H1 (cell line): ENCODE measurements at regions not wholly inside any gene's neighbourhood (a gene's known extent, or its start where the extent isn't known, plus 50 kb on each side); places are given as distances from the start of the nearest gene placed in this dataset.

Source experiments
- CTCF ChIA-PET: fragments of 300-600 bp; sonication (Branson Sonifier 250); formaldehyde crosslinking; loops from one replicate; lab custom pipeline; 2021; ENCODE audit not compliant: partially characterized antibody; lab: Charles Lee
- POLR2A ChIA-PET: fragments of 300-600 bp; sonication (Branson Sonifier 250); formaldehyde crosslinking; loops from one replicate; lab custom pipeline; 2021; ENCODE audit warnings: inconsistent platforms; ENCODE audit not compliant: partially characterized antibody; lab: Charles Lee
- DNase-seq, 2 experiments: peaks; one replicate each; pipeline versions ENCODE4 v3.0.0 to v3.0.0-alpha.2; 2010 to 2022; ENCODE audit warnings: low spot score in 2 of 2, low read depth in 1 of 2, mixed read lengths in 1 of 2
- FAIRE-seq: peaks from 2 replicates; lab custom pipeline; 2011; peaks lifted over from hg19 to GRCh38; lab: Jason Lieb, UNC
- H2AFZ ChIP-seq: 2 replicates; pipeline ENCODE4 v1.8.1; 2012; ENCODE audit warnings: low read length, inconsistent platforms
- H2AK5ac ChIP-seq: 2 replicates; pipeline ENCODE4 v1.6.1; 2013; ENCODE audit warnings: low read depth, low read length
- H2BK120ac ChIP-seq: replicated peaks from 2 replicates; pipeline ENCODE3; 2013; ENCODE audit warnings: low read depth, low read length, inconsistent platforms
- H2BK12ac ChIP-seq: 2 replicates; pipeline ENCODE4 v1.6.1; 2013; ENCODE audit warnings: low read depth, low read length
- H2BK15ac ChIP-seq: 2 replicates; pipeline ENCODE4 v1.6.1; 2013; ENCODE audit warnings: low read length
- H2BK20ac ChIP-seq: 2 replicates; pipeline ENCODE4 v1.6.1; 2013; ENCODE audit warnings: low read length
- H2BK5ac ChIP-seq: 2 replicates; pipeline ENCODE4 v1.6.1; 2013; ENCODE audit warnings: low read depth, low read length
- H3K14ac ChIP-seq: 2 replicates; pipeline ENCODE4 v1.6.1; 2013; ENCODE audit warnings: inconsistent platforms; ENCODE audit not compliant: insufficient read length
- H3K18ac ChIP-seq: 2 replicates; pipeline ENCODE4 v1.6.1; 2013; ENCODE audit warnings: low read length; ENCODE audit errors: extremely low read depth
- H3K23ac ChIP-seq: 2 replicates; pipeline ENCODE4 v1.6.1; 2013; ENCODE audit warnings: inconsistent platforms; ENCODE audit not compliant: insufficient read length
- H3K23me2 ChIP-seq: 2 replicates; pipeline ENCODE4 v1.6.1; 2013; ENCODE audit warnings: low read depth, low read length
- H3K27ac ChIP-seq: 2 replicates; pipeline ENCODE4 v1.6.1; 2011; ENCODE audit warnings: low read depth, low read length, inconsistent platforms
- H3K27me3 ChIP-seq, 4 experiments: replicated peaks in 1 of 4; 1 replicate in 1 of 4; 2 replicates in 3 of 4; pipeline versions ENCODE4 v1.6.1 to v1.8.1; 2011 to 2013; ENCODE audit warnings: low read length in 3 of 4, mild to moderate bottlenecking in 3 of 4, inconsistent platforms in 2 of 4, mixed read lengths in 2 of 4, moderate library complexity in 1 of 4; ENCODE audit not compliant: control insufficient read depth in 3 of 4, insufficient read depth in 3 of 4; ENCODE audit errors: extremely low read depth in 1 of 4
- H3K36me3 ChIP-seq, 4 experiments: 2 replicates each; pipeline versions ENCODE4 v1.6.1 to v1.8.1; 2011 to 2013; ENCODE audit warnings: mild to moderate bottlenecking in 4 of 4, low read length in 3 of 4, moderate library complexity in 2 of 4, control low read depth in 1 of 4, inconsistent platforms in 1 of 4; ENCODE audit not compliant: insufficient read depth in 4 of 4, control insufficient read depth in 2 of 4
- H3K4ac ChIP-seq: replicated peaks from 2 replicates; pipeline ENCODE3; 2013; ENCODE audit warnings: low read length, low read depth, mixed read lengths, inconsistent platforms; ENCODE audit not compliant: insufficient read length
- H3K4me1 ChIP-seq, 4 experiments: replicated peaks in 1 of 4; 1 replicate in 1 of 4; 2 replicates in 3 of 4; pipeline versions ENCODE4 v1.6.1 to v1.8.1; 2011 to 2013; ENCODE audit warnings: low read length in 3 of 4, inconsistent platforms in 2 of 4, mixed read lengths in 1 of 4; ENCODE audit not compliant: insufficient read depth in 4 of 4, control insufficient read depth in 3 of 4
- H3K4me2 ChIP-seq, 2 experiments: 2 replicates each; pipeline versions ENCODE4 v1.6.1 to v1.8.1; 2011 to 2013; ENCODE audit warnings: low read depth in 2 of 2, low read length in 2 of 2, control low read depth in 1 of 2, inconsistent platforms in 1 of 2, mild to moderate bottlenecking in 1 of 2; ENCODE audit not compliant: insufficient read depth in 1 of 2
- H3K4me3 ChIP-seq, 4 experiments: fragments of 200-600, 300-600 bp in 1 of 4; sonication (generic), shearing (Covaris generic), sonication (Bioruptor Twin) in 1 of 4; 2 replicates each; pipeline versions ENCODE4 v1.5.1 to v1.8.1; 2011 to 2016; ENCODE audit warnings: low read length in 4 of 4, low read depth in 3 of 4, control low read depth in 2 of 4, inconsistent platforms in 2 of 4, mild to moderate bottlenecking in 2 of 4, mixed read lengths in 1 of 4, moderate library complexity in 1 of 4; ENCODE audit not compliant: insufficient read depth in 2 of 4; ENCODE audit errors: extremely low read depth in 1 of 4
- H3K56ac ChIP-seq: replicated peaks from 2 replicates; pipeline ENCODE3; 2013; ENCODE audit warnings: low read depth, mild to moderate bottlenecking, mixed read lengths, low read length, inconsistent platforms; ENCODE audit not compliant: insufficient read length
- H3K79me1 ChIP-seq: 2 replicates; pipeline ENCODE4 v1.6.1; 2013; ENCODE audit warnings: low read depth, low read length, control low read depth
- H3K79me2 ChIP-seq, 2 experiments: 2 replicates each; pipeline versions ENCODE4 v1.6.1 to v1.8.1; 2012 to 2013; ENCODE audit warnings: low read length in 2 of 2, mild to moderate bottlenecking in 2 of 2, inconsistent platforms in 1 of 2; ENCODE audit not compliant: insufficient read depth in 2 of 2, control insufficient read depth in 1 of 2
- H3K9ac ChIP-seq, 4 experiments: replicated peaks in 1 of 4; 1 replicate in 1 of 4; 2 replicates in 3 of 4; pipeline versions ENCODE4 v1.6.1 to v1.8.1; 2011 to 2013; ENCODE audit warnings: low read depth in 3 of 4, low read length in 3 of 4, control low read depth in 2 of 4, mild to moderate bottlenecking in 2 of 4, moderate library complexity in 2 of 4, inconsistent platforms in 1 of 4; ENCODE audit errors: extremely low read depth in 1 of 4
- H3K9me3 ChIP-seq, 2 experiments: 2 replicates each; pipeline versions ENCODE4 v1.6.1 to v1.8.1; 2012 to 2013; ENCODE audit warnings: mild to moderate bottlenecking in 2 of 2, moderate library complexity in 2 of 2, control low read depth in 1 of 2, inconsistent platforms in 1 of 2, low read depth in 1 of 2, low read length in 1 of 2, mixed read lengths in 1 of 2; ENCODE audit not compliant: insufficient read depth in 2 of 2
- H4K20me1 ChIP-seq, 2 experiments: replicated peaks in 1 of 2; 2 replicates each; pipeline versions ENCODE3 to v1.8.1; 2011 to 2013; ENCODE audit warnings: inconsistent platforms in 2 of 2, low read length in 2 of 2, mild to moderate bottlenecking in 1 of 2; ENCODE audit not compliant: insufficient read depth in 2 of 2, control insufficient read depth in 1 of 2
- H4K5ac ChIP-seq: 2 replicates; pipeline ENCODE4 v1.6.1; 2013; ENCODE audit warnings: low read length, low read depth, mixed read lengths, inconsistent platforms; ENCODE audit not compliant: insufficient read length
- H4K8ac ChIP-seq: 2 replicates; pipeline ENCODE4 v1.8.0; 2013; ENCODE audit warnings: mild to moderate bottlenecking, moderate library complexity, low read length, inconsistent platforms; ENCODE audit not compliant: insufficient read depth; ENCODE audit errors: extremely low read depth
- H4K91ac ChIP-seq: replicated peaks from 2 replicates; pipeline ENCODE3; 2013; ENCODE audit warnings: low read length, mixed read lengths, inconsistent platforms; ENCODE audit not compliant: insufficient read length
- CHD2 ChIP-seq: IDR thresholded peaks from 2 replicates; pipeline ENCODE4 v1.6.1; 2012; ENCODE audit warnings: low read length, improper control_type of control experiment
- CTBP2 ChIP-seq: IDR thresholded peaks from 2 replicates; pipeline ENCODE4 v1.7.0; 2011; ENCODE audit warnings: borderline replicate concordance, mild to moderate bottlenecking, moderate library complexity, mixed read lengths, low read length; ENCODE audit not compliant: insufficient read depth, insufficient read length
- HDAC2 ChIP-seq, 2 experiments: fragments of 300-600 bp in 1 of 2; sonication (generic) in 1 of 2; IDR thresholded peaks; 2 replicates each; pipeline ENCODE4 v1.6.1; 2011 to 2012; ENCODE audit warnings: low read depth in 2 of 2, low read length in 2 of 2, mild to moderate bottlenecking in 2 of 2, moderate library complexity in 2 of 2, borderline replicate concordance in 1 of 2, inconsistent platforms in 1 of 2
- HDAC6 ChIP-seq: IDR thresholded peaks from one replicate; pipeline ENCODE4 v1.7.1; 2012; ENCODE audit warnings: low read depth, mild to moderate bottlenecking, inconsistent platforms, low read length, moderate library complexity
- MAFK ChIP-seq: IDR thresholded peaks from 2 replicates; pipeline ENCODE4 v1.6.1; 2012; ENCODE audit warnings: low read depth, mild to moderate bottlenecking, improper control_type of control experiment, low read length
- SRF ChIP-seq: IDR thresholded peaks from 2 replicates; pipeline ENCODE4 v1.6.1; 2011; ENCODE audit warnings: mild to moderate bottlenecking, low read depth, low read length, moderate library complexity
- USF2 ChIP-seq: IDR thresholded peaks from 2 replicates; pipeline ENCODE4 v1.6.1; 2011; ENCODE audit warnings: low read length, improper control_type of control experiment
- YY1 ChIP-seq: IDR thresholded peaks from 2 replicates; pipeline ENCODE4 v1.6.1; 2011; ENCODE audit warnings: low read depth, mild to moderate bottlenecking, low read length
- WGBS, 2 experiments: shearing (Covaris generic) in 1 of 2; methylation state at CpG; one replicate each; pipeline versions ENCODE4 v1.1.6 to v1.1.7; 2013 to 2015; ENCODE audit warnings: low lambda C conversion rate in 2 of 2, mixed read lengths in 2 of 2, inconsistent platforms in 1 of 2, low coverage in 1 of 2, missing lambda C conversion rate in 1 of 2; ENCODE audit not compliant: insufficient replicate concordance in 2 of 2, insufficient coverage in 1 of 2, insufficient read length in 1 of 2; ENCODE audit errors: extremely low coverage in 1 of 2, missing lambda C conversion rate in 1 of 2; 5-methylcytosine and 5-hydroxymethylcytosine counted together

DNA sequence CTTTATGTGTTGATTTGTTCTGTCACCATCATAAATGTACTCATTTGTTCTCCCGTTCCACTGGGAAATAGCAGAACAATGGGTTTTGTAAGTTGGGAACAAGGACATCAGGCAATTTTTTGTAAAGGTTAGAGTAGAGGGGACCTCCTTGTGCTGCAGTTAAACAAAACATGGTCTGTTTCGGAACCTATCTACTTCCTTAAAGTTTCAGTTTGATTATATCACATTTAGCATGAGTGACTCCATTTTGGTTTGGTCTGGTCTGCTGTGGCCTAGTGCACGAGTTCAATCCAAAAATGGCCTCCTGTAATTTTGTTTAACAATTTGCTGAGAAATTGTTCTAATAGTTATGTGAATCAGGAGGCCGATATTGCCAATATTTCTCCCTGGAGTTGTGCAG, 372.7 kb downstream of the NUAK1 start:
- Histone ChIP-seq H4K91ac (no peak overlapping the region), H3K4ac (no peak overlapping the region)
- TF ChIP-seq MAFK: no peak
- no peak for TF ChIP-seq YY1
- no peak for TF ChIP-seq CTBP2
- TF ChIP-seq SRF: no peak
- no peak for TF ChIP-seq HDAC6
- TF ChIP-seq CHD2: no peak
- no peak for TF ChIP-seq USF2
- TF ChIP-seq HDAC2 (IDR thresholded peaks at IDR 0.05; ENCODE audit: borderline replicate concordance in 1 of 2, low read depth in 2 of 2, low read length in 2 of 2): no peak

More for the DNA sequence above, 372.7 kb downstream of the NUAK1 start:
- no peak overlapping the region for H2AK5ac ChIP-seq
- H3K9ac ChIP-seq: no peak overlapping the region
- no peak for DNase-seq
- H3K79me2 ChIP-seq: no peaks in the 10 kb centered on the region
- H4K5ac ChIP-seq: no peak overlapping the region
- no peak overlapping the region for H2AFZ ChIP-seq
- no peak for FAIRE-seq
- no peak overlapping the region for H3K27ac ChIP-seq
- H2BK5ac ChIP-seq: no peak overlapping the region
- no peak overlapping the region for H3K14ac ChIP-seq
- no peak overlapping the region for H3K18ac ChIP-seq
- H2BK12ac ChIP-seq: no peak overlapping the region
- H2BK120ac ChIP-seq: no peak overlapping the region
- no peaks in the 10 kb centered on the region for H3K79me1 ChIP-seq
- H4K8ac ChIP-seq: no peak overlapping the region
- POLR2A ChIA-PET: no interaction called here
- 89% methylated on average over 4 of the region's 4 CpGs; no CpG with 5 or more reads in 1 of the 2 experiments for WGBS, 2 experiments
- H3K56ac ChIP-seq: no peak overlapping the region
- H3K36me3 ChIP-seq: no peaks in the 10 kb centered on the region
- H4K20me1 ChIP-seq: no peaks in the 10 kb centered on the region
- H3K23me2 ChIP-seq: no peaks in the 10 kb centered on the region
- H2BK15ac ChIP-seq: no peak overlapping the region
- no peak overlapping the region for H3K4me3 ChIP-seq
- H3K4me2 ChIP-seq: no peak overlapping the region
- CTCF ChIA-PET: no interaction called here
- H3K4me1 ChIP-seq: 0 out of 7 replicates have a peak, but pooled peaks cover 0 to 2% (median 0%) of the 10 kb centered on the region in 4 experiments
- no peak overlapping the region for H2BK20ac ChIP-seq
- no peaks in the 10 kb centered on the region for H3K9me3 ChIP-seq
- no peak overlapping the region for H3K23ac ChIP-seq
- H3K27me3 ChIP-seq: no peaks in the 10 kb centered on the region
